PC-3 (cell line): ENCODE measurements at regions not wholly inside any gene's neighbourhood (a gene's known extent, or its start where the extent isn't known, plus 50 kb on each side); places are given as distances from the start of the nearest gene placed in this dataset.

Experiments
- ATAC-seq: fragments of 200-7000 bp; cut with Tn5 transposase; 2 replicates; pipeline ENCODE4 v1.9.1; 2020; ENCODE audit warnings: mild to moderate bottlenecking, moderate library complexity
- BruUV-seq: library from RNA; stranded (reverse); fragments of 400-500 nt; replicated peaks from 2 replicates; lab custom pipeline; 2021; lab: Mats Ljungman, UMichigan
- CTCF ChIA-PET: fragments of 300-600 bp; sonication (Branson Sonifier 250); formaldehyde crosslinking; loops from one replicate; lab custom pipeline; 2022; ENCODE audit warnings: antibody characterized with exemption; lab: Charles Lee
- POLR2A ChIA-PET: fragments of 300-600 bp; sonication (Branson Sonifier 250); formaldehyde crosslinking; loops from one replicate; lab custom pipeline; 2022; ENCODE audit warnings: antibody characterized with exemption; ENCODE audit not compliant: unreplicated experiment; lab: Charles Lee
- DNase-seq: peaks from one replicate; pipeline ENCODE4 v3.0.0-alpha.2; 2015
- H2AFZ ChIP-seq: fragments of 300-600 bp; sonication (generic); 2 replicates; pipeline ENCODE4 v1.6.0; 2016; ENCODE audit warnings: antibody characterized with exemption, low read length
- H3F3A ChIP-seq: fragments of 300-600 bp; sonication (generic); one replicate; pipeline ENCODE4 v1.6.0; 2017; ENCODE audit warnings: antibody characterized with exemption, low read length, control low read depth, mild to moderate bottlenecking; ENCODE audit not compliant: unreplicated experiment
- H3K27ac ChIP-seq: fragments of 300-600 bp; sonication (generic); 2 replicates; pipeline ENCODE4 v1.5.1; 2016; ENCODE audit warnings: mild to moderate bottlenecking, low read length
- H3K27me3 ChIP-seq: fragments of 300-600 bp; sonication (generic); 2 replicates; pipeline ENCODE4 v1.6.1; 2016; ENCODE audit warnings: low read length, mixed read lengths
- H3K36me3 ChIP-seq: fragments of 300-600 bp; sonication (generic); 2 replicates; pipeline ENCODE4 v1.6.1; 2016; ENCODE audit warnings: low read depth, mixed run types, low read length, mixed read lengths
- H3K4me1 ChIP-seq: fragments of 300-600 bp; sonication (generic); 2 replicates; pipeline ENCODE4 v1.5.1; 2016; ENCODE audit warnings: low read length; ENCODE audit not compliant: insufficient read depth
- H3K4me2 ChIP-seq: fragments of 300-600 bp; sonication (generic); 2 replicates; pipeline ENCODE4 v1.6.0; 2016; ENCODE audit warnings: low read length
- H3K4me3 ChIP-seq: fragments of 300-600 bp; sonication (generic); 2 replicates; pipeline ENCODE4 v1.5.1; 2016; ENCODE audit warnings: mild to moderate bottlenecking, low read length, mixed read lengths
- H3K79me2 ChIP-seq: fragments of 300-600 bp; sonication (generic); 2 replicates; pipeline ENCODE4 v1.6.1; 2017; ENCODE audit warnings: low read length, mixed read lengths
- H3K9ac ChIP-seq: fragments of 300-600 bp; sonication (generic); 2 replicates; pipeline ENCODE4 v1.6.0; 2016; ENCODE audit warnings: mild to moderate bottlenecking, low read length
- H3K9me2 ChIP-seq: fragments of 300-600 bp; sonication (generic); replicated peaks from 2 replicates; pipeline ENCODE4 v1.6.1; 2016; ENCODE audit warnings: mixed run types, low read length, mixed read lengths
- H3K9me3 ChIP-seq: fragments of 300-600 bp; sonication (generic); 2 replicates; pipeline ENCODE4 v1.6.1; 2016; ENCODE audit warnings: low read length, mixed read lengths
- H4K20me1 ChIP-seq: fragments of 300-600 bp; sonication (generic); 2 replicates; pipeline ENCODE4 v1.6.1; 2016; ENCODE audit warnings: low read length, mixed read lengths
- EZH2 ChIP-seq: fragments of 300-600 bp; sonication (generic); IDR thresholded peaks from one replicate; pipeline ENCODE4 v1.6.1; 2017; ENCODE audit warnings: antibody characterized with exemption, mild to moderate bottlenecking, low read length; ENCODE audit not compliant: unreplicated experiment
- EZH2phosphoT487 ChIP-seq: fragments of 300-600 bp; sonication (generic); IDR thresholded peaks from 2 replicates; pipeline ENCODE4 v1.6.1; 2018; ENCODE audit warnings: mild to moderate bottlenecking, antibody characterized with exemption, low read length, borderline replicate concordance
- intact Hi-C: fragments of 100-400 bp; cut with micrococcal nuclease; formaldehyde crosslinking; loops from 2 replicates; pipeline ENCODE4 v1.9.0; 2023
- TF ChIP-seq, protein P1 (sequence below): fragments of 300-600 bp; sonication (generic); conservative IDR thresholded peaks from 2 replicates; pipeline ENCODE4 v1.5.1; 2017; ENCODE audit warnings: antibody characterized with exemption, low read depth, mild to moderate bottlenecking, low read length

DNA sequence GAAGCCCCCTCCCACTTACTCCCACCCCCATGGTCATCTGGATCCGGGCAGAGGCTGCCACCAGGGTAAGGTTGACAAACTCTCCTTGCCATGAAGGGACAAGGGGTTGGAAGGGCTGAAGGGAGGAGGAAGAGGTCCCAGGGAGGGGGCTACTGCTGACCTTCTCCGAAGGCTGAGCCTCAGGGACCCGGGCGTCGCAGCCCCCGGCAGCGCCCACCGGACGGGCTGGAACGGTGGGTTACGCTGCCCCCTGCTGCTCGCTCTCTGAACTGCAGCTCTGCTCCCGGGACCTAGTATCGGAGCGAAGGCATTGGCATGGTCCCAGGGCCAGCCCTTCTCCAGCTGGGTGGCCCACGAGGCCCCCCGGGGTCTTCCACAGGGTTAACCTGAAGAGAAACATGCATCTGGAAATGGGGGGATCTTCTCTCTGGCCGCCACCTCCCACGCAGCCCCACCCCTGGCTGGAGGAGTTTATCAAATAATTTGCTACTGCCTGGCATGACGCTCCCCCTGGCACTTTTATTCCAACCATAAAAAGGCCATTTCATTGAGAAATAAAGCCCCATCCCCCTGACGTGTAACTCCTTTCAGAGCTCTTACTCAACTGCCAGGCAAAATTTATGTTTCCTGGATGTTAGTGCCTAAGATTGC, 70.4 kb upstream of the TARDBP start:
- no peak overlapping the region for H3K9ac ChIP-seq
- H3K9me2 ChIP-seq, result no peaks in the 10 kb centered on the region
- no peaks in the 10 kb centered on the region for H3K79me2 ChIP-seq
- H3K4me2 ChIP-seq, result peak overlapping the region; percentile 54
- BruUV-seq, result no TSS peak
- H2AFZ ChIP-seq, result peak overlapping the region; percentile 68
- no peaks in the 10 kb centered on the region for H3K36me3 ChIP-seq
- H3K4me1 ChIP-seq, result 0 out of 2 replicates have a peak, but pooled peaks cover 4% of the 10 kb centered on the region
- no peaks in the 10 kb centered on the region for H3K9me3 ChIP-seq
- H3K27ac ChIP-seq, result no peak overlapping the region
- intact Hi-C loops, result no loop called here
- no peaks in the 10 kb centered on the region for H3F3A ChIP-seq
- no peaks in the 10 kb centered on the region for H3K27me3 ChIP-seq
- CTCF ChIA-PET, result interaction anchor here (1.0 kb wide), 2 partner anchors 72 to 90 kb away, joined by 3 read pairs; no protein-coding TSS in a partner anchor
- POLR2A ChIA-PET, result no interaction called here
- DNase-seq, result peak; percentile 59
- TF ChIP-seq EZH2phosphoT487 (no peak), EZH2 (no peak)
- TF ChIP-seq, protein P1, sequence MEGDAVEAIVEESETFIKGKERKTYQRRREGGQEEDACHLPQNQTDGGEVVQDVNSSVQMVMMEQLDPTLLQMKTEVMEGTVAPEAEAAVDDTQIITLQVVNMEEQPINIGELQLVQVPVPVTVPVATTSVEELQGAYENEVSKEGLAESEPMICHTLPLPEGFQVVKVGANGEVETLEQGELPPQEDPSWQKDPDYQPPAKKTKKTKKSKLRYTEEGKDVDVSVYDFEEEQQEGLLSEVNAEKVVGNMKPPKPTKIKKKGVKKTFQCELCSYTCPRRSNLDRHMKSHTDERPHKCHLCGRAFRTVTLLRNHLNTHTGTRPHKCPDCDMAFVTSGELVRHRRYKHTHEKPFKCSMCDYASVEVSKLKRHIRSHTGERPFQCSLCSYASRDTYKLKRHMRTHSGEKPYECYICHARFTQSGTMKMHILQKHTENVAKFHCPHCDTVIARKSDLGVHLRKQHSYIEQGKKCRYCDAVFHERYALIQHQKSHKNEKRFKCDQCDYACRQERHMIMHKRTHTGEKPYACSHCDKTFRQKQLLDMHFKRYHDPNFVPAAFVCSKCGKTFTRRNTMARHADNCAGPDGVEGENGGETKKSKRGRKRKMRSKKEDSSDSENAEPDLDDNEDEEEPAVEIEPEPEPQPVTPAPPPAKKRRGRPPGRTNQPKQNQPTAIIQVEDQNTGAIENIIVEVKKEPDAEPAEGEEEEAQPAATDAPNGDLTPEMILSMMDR, result peak; percentile 91
- peak; percentile 38; the same call in 1 of the 2 replicates for ATAC-seq
- no peak overlapping the region; the same call in 1 of the 2 replicates for H3K4me3 ChIP-seq
- no peaks in the 10 kb centered on the region for H4K20me1 ChIP-seq

DNA sequence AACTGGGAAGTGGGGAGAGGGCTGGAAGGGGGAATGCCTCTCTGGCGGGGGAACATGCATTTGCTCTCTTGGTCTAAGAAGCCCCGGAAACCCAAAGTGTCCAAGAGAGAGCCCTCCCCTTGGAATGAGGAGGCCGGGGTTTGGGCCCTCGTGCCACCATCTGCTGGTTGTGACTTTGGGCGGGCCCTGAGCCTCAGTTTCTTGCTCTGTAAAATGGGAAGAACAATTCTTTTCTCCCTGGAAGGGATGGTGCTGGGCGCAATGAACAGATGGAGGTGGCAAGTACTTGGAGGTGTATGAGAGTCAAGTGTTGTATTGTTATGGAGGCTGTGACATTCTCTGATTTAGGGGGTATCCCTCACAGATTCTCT, 69.9 kb upstream of the TARDBP start:
- H3K4me3 ChIP-seq, result no peak overlapping the region
- H3K9me2 ChIP-seq, result no peaks in the 10 kb centered on the region
- no peak overlapping the region for H3K27ac ChIP-seq
- H3K4me1 ChIP-seq, result 0 out of 2 replicates have a peak, but pooled peaks cover 4% of the 10 kb centered on the region
- TF ChIP-seq EZH2 (no peak), EZH2phosphoT487 (no peak)
- TF ChIP-seq, protein P1, result no peak
- DNase-seq (no peak), ATAC-seq (no peak)
- no peaks in the 10 kb centered on the region for H3K9me3 ChIP-seq
- peak overlapping the region; percentile 54; the same call in 1 of the 2 replicates for H3K4me2 ChIP-seq
- CTCF ChIA-PET, result interaction anchor here (1.0 kb wide), 2 partner anchors 73 to 89 kb away, joined by 3 read pairs; no protein-coding TSS in a partner anchor
- H3K9ac ChIP-seq, result no peak overlapping the region
- H3F3A ChIP-seq, result no peaks in the 10 kb centered on the region
- no TSS peak for BruUV-seq
- POLR2A ChIA-PET, result no interaction called here
- intact Hi-C loops, result no loop called here
- no peaks in the 10 kb centered on the region for H3K36me3 ChIP-seq
- H3K27me3 ChIP-seq, result no peaks in the 10 kb centered on the region
- H2AFZ ChIP-seq, result 0 out of 2 replicates have a peak overlapping the region, but pooled peaks have one; percentile 68
- H3K79me2 ChIP-seq, result no peaks in the 10 kb centered on the region
- H4K20me1 ChIP-seq, result no peaks in the 10 kb centered on the region

DNA sequence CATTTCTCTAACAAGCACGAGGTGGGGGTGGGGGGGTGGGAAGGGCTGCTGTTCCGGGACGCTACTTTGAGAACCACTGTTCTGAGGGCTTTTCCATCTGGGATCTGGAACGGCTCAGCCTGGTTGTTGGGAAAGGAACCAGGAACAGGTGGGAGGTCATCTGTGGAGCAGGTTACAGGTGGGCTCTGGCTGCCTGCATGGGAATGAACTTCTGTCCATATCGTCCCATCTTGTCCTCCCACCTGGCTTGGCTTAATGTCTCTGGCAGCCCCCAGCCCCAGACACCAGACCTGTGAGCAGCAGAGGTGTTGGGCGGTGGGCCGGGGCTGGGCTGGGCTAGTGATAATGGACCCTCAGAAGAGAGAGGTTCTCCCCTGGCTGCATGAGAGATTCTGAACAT, 69.4 kb upstream of the TARDBP start:
- Histone ChIP-seq H3K9me2 (no peaks in the 10 kb centered on the region), H3K4me1 (0 out of 2 replicates have a peak, but pooled peaks cover 4% of the 10 kb centered on the region), H3K4me2 (no peak overlapping the region), H2AFZ (no peak overlapping the region), H3K4me3 (no peak overlapping the region), H3K27ac (no peak overlapping the region), H3K36me3 (no peaks in the 10 kb centered on the region), H3K9me3 (no peaks in the 10 kb centered on the region), H4K20me1 (no peaks in the 10 kb centered on the region), H3K27me3 (no peaks in the 10 kb centered on the region), H3K79me2 (no peaks in the 10 kb centered on the region), H3F3A (no peaks in the 10 kb centered on the region), H3K9ac (no peak overlapping the region)
- intact Hi-C loops, result no loop called here
- TF ChIP-seq EZH2phosphoT487, result no peak
- no peak for TF ChIP-seq EZH2
- TF ChIP-seq, protein P1, result no peak
- CTCF ChIA-PET, result no interaction called here
- ATAC-seq (no peak), DNase-seq (no peak)
- POLR2A ChIA-PET, result no interaction called here
- BruUV-seq, result no TSS peak
